ENCODE measurements at regions not wholly inside any gene's neighbourhood (a gene's known extent, or its start where the extent isn't known, plus 50 kb on each side); places are given as distances from the start of the nearest gene placed in this dataset.

DNA sequence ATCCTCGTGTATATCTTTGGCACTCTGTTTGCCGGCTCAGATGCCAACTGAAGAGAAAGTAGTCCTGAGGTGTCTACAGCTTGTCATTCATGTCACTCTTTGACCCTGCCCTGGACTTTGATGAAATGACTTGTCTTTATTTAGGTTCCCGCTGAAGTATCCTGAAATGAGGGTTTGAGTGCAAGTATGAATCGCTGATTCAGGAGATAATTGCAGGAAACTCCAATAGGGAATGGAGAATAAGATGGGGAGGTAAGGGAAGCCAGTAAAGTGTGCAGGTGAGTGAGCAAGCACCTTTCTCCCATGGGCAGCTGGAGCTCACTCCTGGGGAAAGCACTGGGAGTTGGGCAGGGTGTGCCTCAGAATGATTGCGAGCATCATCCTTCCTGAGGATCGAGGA lies 50.3 kb upstream of the ZFR start:
- DNase-seq (ENCODE audit: low read depth) (no peak), FAIRE-seq (no peak)
- Histone ChIP-seq H3K27me3 (ENCODE audit: control insufficient read depth, insufficient read depth, low read length) (no peaks in the 10 kb centered on the region), H3K36me3 (ENCODE audit: control insufficient read depth, insufficient read depth, low read length) (no peaks in the 10 kb centered on the region), H3K4me3 (ENCODE audit: low read depth, low read length) (no peak overlapping the region)
- TF ChIP-seq, protein P1, sequence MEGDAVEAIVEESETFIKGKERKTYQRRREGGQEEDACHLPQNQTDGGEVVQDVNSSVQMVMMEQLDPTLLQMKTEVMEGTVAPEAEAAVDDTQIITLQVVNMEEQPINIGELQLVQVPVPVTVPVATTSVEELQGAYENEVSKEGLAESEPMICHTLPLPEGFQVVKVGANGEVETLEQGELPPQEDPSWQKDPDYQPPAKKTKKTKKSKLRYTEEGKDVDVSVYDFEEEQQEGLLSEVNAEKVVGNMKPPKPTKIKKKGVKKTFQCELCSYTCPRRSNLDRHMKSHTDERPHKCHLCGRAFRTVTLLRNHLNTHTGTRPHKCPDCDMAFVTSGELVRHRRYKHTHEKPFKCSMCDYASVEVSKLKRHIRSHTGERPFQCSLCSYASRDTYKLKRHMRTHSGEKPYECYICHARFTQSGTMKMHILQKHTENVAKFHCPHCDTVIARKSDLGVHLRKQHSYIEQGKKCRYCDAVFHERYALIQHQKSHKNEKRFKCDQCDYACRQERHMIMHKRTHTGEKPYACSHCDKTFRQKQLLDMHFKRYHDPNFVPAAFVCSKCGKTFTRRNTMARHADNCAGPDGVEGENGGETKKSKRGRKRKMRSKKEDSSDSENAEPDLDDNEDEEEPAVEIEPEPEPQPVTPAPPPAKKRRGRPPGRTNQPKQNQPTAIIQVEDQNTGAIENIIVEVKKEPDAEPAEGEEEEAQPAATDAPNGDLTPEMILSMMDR (IDR thresholded peaks at IDR 0.05; ENCODE audit: insufficient read depth, low read length, severe bottlenecking), result no peak

Data from bronchial epithelial cell (primary cell).